Muscle layer of colon (tissue), 2 donors: ENCODE measurements at regions not wholly inside any gene's neighbourhood (a gene's known extent, or its start where the extent isn't known, plus 50 kb on each side); places are given as distances from the start of the nearest gene placed in this dataset.

ENCODE experiments used
- H3K27ac ChIP-seq: one replicate; pipeline ENCODE4 v1.7.0; 2013; ENCODE audit warnings: low read depth, mild to moderate bottlenecking, low read length, moderate library complexity
- H3K27me3 ChIP-seq, 2 donors: one replicate each; pipeline ENCODE4 v1.7.0; 2013; ENCODE audit warnings: low read length in 2 of 2, mild to moderate bottlenecking in 2 of 2; ENCODE audit not compliant: insufficient read depth in 2 of 2, control insufficient read depth in 1 of 2
- H3K36me3 ChIP-seq: one replicate; pipeline ENCODE4 v1.7.0; 2013; ENCODE audit warnings: mild to moderate bottlenecking, low read length; ENCODE audit not compliant: insufficient read depth
- H3K4me1 ChIP-seq: one replicate; pipeline ENCODE4 v1.7.0; 2013; ENCODE audit warnings: mild to moderate bottlenecking, low read length; ENCODE audit not compliant: insufficient read depth
- H3K4me3 ChIP-seq, 2 donors: one replicate each; pipeline ENCODE4 v1.7.0; 2013; ENCODE audit warnings: low read length in 2 of 2, low read depth in 1 of 2, mild to moderate bottlenecking in 1 of 2, moderate library complexity in 1 of 2
- H3K9ac ChIP-seq: one replicate; pipeline ENCODE4 v1.7.0; 2013; ENCODE audit warnings: low read length
- H3K9me3 ChIP-seq: one replicate; pipeline ENCODE4 v1.7.0; 2013; ENCODE audit warnings: mild to moderate bottlenecking, low read length
- donor health status: abdominal sarcoma.
- donor health status: Adenocarcinoma of cecum.

- H3K27me3 ChIP-seq = no peaks in the 10 kb centered on the region
- H3K9me3 ChIP-seq = no peaks in the 10 kb centered on the region
- no peak overlapping the region for H3K27ac ChIP-seq
- H3K4me3 ChIP-seq = no peak overlapping the region
- no peaks in the 10 kb centered on the region for H3K4me1 ChIP-seq
- no peak overlapping the region for H3K9ac ChIP-seq
- H3K36me3 ChIP-seq = no peaks in the 10 kb centered on the region
Measured at GRCh38 chr9:90420768-90421513, 221.7 kb downstream of the DIRAS2 start.

GRCh38 chr9:90421786-90422185, 220.8 kb downstream of the DIRAS2 start:
- H3K27me3 ChIP-seq = no peaks in the 10 kb centered on the region
- H3K27ac ChIP-seq = no peak overlapping the region
- H3K9ac ChIP-seq = no peak overlapping the region
- no peaks in the 10 kb centered on the region for H3K4me1 ChIP-seq
- no peaks in the 10 kb centered on the region for H3K9me3 ChIP-seq
- no peak overlapping the region for H3K4me3 ChIP-seq
- no peaks in the 10 kb centered on the region for H3K36me3 ChIP-seq

GRCh38 chr9:90423661-90424193, 218.9 kb downstream of the DIRAS2 start:
- no peak overlapping the region for H3K4me3 ChIP-seq
- no peak overlapping the region for H3K27ac ChIP-seq
- H3K36me3 ChIP-seq = no peaks in the 10 kb centered on the region
- H3K9ac ChIP-seq = no peak overlapping the region
- no peaks in the 10 kb centered on the region for H3K4me1 ChIP-seq
- no peaks in the 10 kb centered on the region for H3K27me3 ChIP-seq
- no peaks in the 10 kb centered on the region for H3K9me3 ChIP-seq

- Histone ChIP-seq H3K4me1 (no peaks in the 10 kb centered on the region), H3K9ac (no peak overlapping the region), H3K4me3 (no peak overlapping the region), H3K36me3 (no peaks in the 10 kb centered on the region), H3K9me3 (no peaks in the 10 kb centered on the region), H3K27me3 (no peaks in the 10 kb centered on the region), H3K27ac (no peak overlapping the region)
Measured at GRCh38 chr9:90428517-90428916, 214.1 kb downstream of the DIRAS2 start.

- no peak overlapping the region for H3K9ac ChIP-seq
- no peaks in the 10 kb centered on the region for H3K36me3 ChIP-seq
- H3K4me3 ChIP-seq = no peak overlapping the region
- no peaks in the 10 kb centered on the region for H3K27me3 ChIP-seq
- no peaks in the 10 kb centered on the region for H3K9me3 ChIP-seq
- no peaks in the 10 kb centered on the region for H3K4me1 ChIP-seq
- H3K27ac ChIP-seq = no peak overlapping the region
Measured at GRCh38 chr9:90432951-90433350, 209.7 kb downstream of the DIRAS2 start.

GRCh38 chr9:90433398-90433941, 209.2 kb downstream of the DIRAS2 start:
- no peaks in the 10 kb centered on the region for H3K36me3 ChIP-seq
- no peaks in the 10 kb centered on the region for H3K4me1 ChIP-seq
- H3K27me3 ChIP-seq = no peaks in the 10 kb centered on the region
- no peaks in the 10 kb centered on the region for H3K9me3 ChIP-seq
- no peak overlapping the region for H3K9ac ChIP-seq
- no peak overlapping the region for H3K27ac ChIP-seq
- no peak overlapping the region for H3K4me3 ChIP-seq

- no peaks in the 10 kb centered on the region for H3K9me3 ChIP-seq
- H3K4me3 ChIP-seq = no peak overlapping the region
- no peaks in the 10 kb centered on the region for H3K27me3 ChIP-seq
- H3K4me1 ChIP-seq = no peaks in the 10 kb centered on the region
- H3K27ac ChIP-seq = no peak overlapping the region
- H3K9ac ChIP-seq = no peak overlapping the region
- no peaks in the 10 kb centered on the region for H3K36me3 ChIP-seq
Measured at GRCh38 chr9:90441814-90442213, 200.8 kb downstream of the DIRAS2 start.

GRCh38 chr9:90442723-90443122, 199.9 kb downstream of the DIRAS2 start:
- Histone ChIP-seq H3K36me3 (no peaks in the 10 kb centered on the region), H3K27ac (no peak overlapping the region), H3K4me3 (no peak overlapping the region), H3K9ac (no peak overlapping the region), H3K27me3 (no peaks in the 10 kb centered on the region), H3K9me3 (no peaks in the 10 kb centered on the region), H3K4me1 (no peaks in the 10 kb centered on the region)

- H3K4me1 ChIP-seq = no peaks in the 10 kb centered on the region
- no peaks in the 10 kb centered on the region for H3K27me3 ChIP-seq
- H3K4me3 ChIP-seq = no peak overlapping the region
- H3K9me3 ChIP-seq = no peaks in the 10 kb centered on the region
- H3K36me3 ChIP-seq = no peaks in the 10 kb centered on the region
- no peak overlapping the region for H3K9ac ChIP-seq
- no peak overlapping the region for H3K27ac ChIP-seq
Measured at GRCh38 chr9:90444609-90445204, 197.9 kb downstream of the DIRAS2 start.

GRCh38 chr9:90445391-90445790, 197.2 kb downstream of the DIRAS2 start:
- Histone ChIP-seq H3K27ac (no peak overlapping the region), H3K36me3 (no peaks in the 10 kb centered on the region), H3K9me3 (no peaks in the 10 kb centered on the region), H3K27me3 (no peaks in the 10 kb centered on the region), H3K9ac (no peak overlapping the region), H3K4me3 (no peak overlapping the region), H3K4me1 (no peaks in the 10 kb centered on the region)

- Histone ChIP-seq H3K9ac (no peak overlapping the region), H3K9me3 (no peaks in the 10 kb centered on the region), H3K36me3 (no peaks in the 10 kb centered on the region), H3K27me3 (no peaks in the 10 kb centered on the region), H3K4me1 (no peaks in the 10 kb centered on the region), H3K27ac (no peak overlapping the region), H3K4me3 (no peak overlapping the region)
Measured at GRCh38 chr9:90446200-90446948, 196.2 kb downstream of the DIRAS2 start.
